ENCODE measurements at regions not wholly inside any gene's neighbourhood (a gene's known extent, or its start where the extent isn't known, plus 50 kb on each side); places are given as distances from the start of the nearest gene placed in this dataset.

- TF ChIP-seq HIC1 (tag by site-specific recombination; IDR thresholded peaks at IDR 0.05), result no peak
- peak; percentile 62; the same call in 1 of the 2 replicates for TF ChIP-seq ZBTB8A (tag by site-specific recombination; IDR thresholded peaks at IDR 0.05)
- no peak for TF ChIP-seq ZNF184 (tag by site-specific recombination; IDR thresholded peaks at IDR 0.05)
- TF ChIP-seq ZNF155 (tag by site-specific recombination; IDR thresholded peaks at IDR 0.05), result no peak
- TF ChIP-seq ZNF521 (tag by site-specific recombination; IDR thresholded peaks at IDR 0.05), result no peak
- TF ChIP-seq ZNF121 (tag by site-specific recombination; IDR thresholded peaks at IDR 0.05), result no peak
- no peak for TF ChIP-seq ZBTB21 (tag by site-specific recombination; IDR thresholded peaks at IDR 0.05)
- peak; percentile 74 for TF ChIP-seq OSR2 (tag by site-specific recombination; IDR thresholded peaks at IDR 0.05)
- no peak for TF ChIP-seq KLF9 (tag by site-specific recombination; IDR thresholded peaks at IDR 0.05; ENCODE audit: low read depth)
- TF ChIP-seq PATZ1 (tag by site-specific recombination; IDR thresholded peaks at IDR 0.05), result no peak
- TF ChIP-seq ZNF449 (tag by site-specific recombination; IDR thresholded peaks at IDR 0.05), result no peak
- peak; percentile 55 for TF ChIP-seq ZNF366 (tag by site-specific recombination; conservative IDR thresholded peaks at IDR 0.05)
- no peak for TF ChIP-seq ZNF24 (tag by site-specific recombination; IDR thresholded peaks at IDR 0.05)
- TF ChIP-seq TRIM28 (IDR thresholded peaks at IDR 0.05; ENCODE audit: borderline replicate concordance, low read length), result peak; percentile 83
- TF ChIP-seq ZNF26 (tag by site-specific recombination; IDR thresholded peaks at IDR 0.05), result no peak
- no peak for TF ChIP-seq ZFP69B (tag by site-specific recombination; IDR thresholded peaks at IDR 0.05)
- TF ChIP-seq ZNF670 (tag by site-specific recombination; IDR thresholded peaks at IDR 0.05; ENCODE audit: low read depth), result no peak
- 0 out of 2 replicates have a peak, but pooled peaks have one; percentile 15 for TF ChIP-seq ZNF398 (tag by site-specific recombination; IDR thresholded peaks at IDR 0.05)
- TF ChIP-seq ZNF549 (tag by site-specific recombination; IDR thresholded peaks at IDR 0.05), result no peak
- no peak for TF ChIP-seq ZNF645 (tag by site-specific recombination; IDR thresholded peaks at IDR 0.05)
- peak; percentile 69 for TF ChIP-seq ZNF341 (tag by site-specific recombination; IDR thresholded peaks at IDR 0.05; ENCODE audit: low read depth)
- TF ChIP-seq TSHZ1 (tag by site-specific recombination; IDR thresholded peaks at IDR 0.05; ENCODE audit: borderline replicate concordance), result peak; percentile 38; the same call in 1 of the 2 replicates
- TF ChIP-seq ZNF623 (tag by site-specific recombination; IDR thresholded peaks at IDR 0.05), result no peak
- 0 out of 2 replicates have a peak, but pooled peaks have one; percentile 29 for TF ChIP-seq ZNF580 (tag by site-specific recombination; IDR thresholded peaks at IDR 0.05)
- no peak for TF ChIP-seq ZNF792 (tag by site-specific recombination; IDR thresholded peaks at IDR 0.05)
These were observed 453.5 kb upstream of the JARID2 start (continued) for GRCh38 chr6:14792118-14792955.
